Left lung (tissue), 4 donors: ENCODE measurements at regions not wholly inside any gene's neighbourhood (a gene's known extent, or its start where the extent isn't known, plus 50 kb on each side); places are given as distances from the start of the nearest gene placed in this dataset.

Source experiments
- ATAC-seq: fragments of 200-7000 bp; cut with Tn5 transposase; one replicate; pipeline ENCODE4 v1.9.1; 2020; ENCODE audit warnings: moderate library complexity
- DNase-seq, 4 donors: peaks; one replicate each; pipeline ENCODE4 v3.0.0-alpha.2; 2013 to 2020
- H3K27ac ChIP-seq, 2 donors: fragments of 200-600 bp; sonication (generic) in 1 of 2; one replicate each; pipeline versions ENCODE4 v1.5.0 to v1.8.0; 2020 to 2021
- H3K27me3 ChIP-seq, 2 donors: fragments of 200-600 bp; sonication (generic) in 1 of 2; one replicate each; pipeline versions ENCODE4 v1.5.0 to v1.8.0; 2020 to 2021
- H3K36me3 ChIP-seq, 2 donors: fragments of 200-600 bp; sonication (generic) in 1 of 2; one replicate each; pipeline versions ENCODE4 v1.5.0 to v1.8.0; 2020 to 2021
- H3K4me1 ChIP-seq, 2 donors: fragments of 200-600 bp; one replicate each; pipeline ENCODE4 v1.8.0; 2021
- H3K4me3 ChIP-seq, 2 donors: fragments of 200-600 bp; sonication (generic) in 1 of 2; one replicate each; pipeline versions ENCODE4 v1.5.0 to v1.8.0; 2020 to 2021; ENCODE audit warnings: mild to moderate bottlenecking in 1 of 2
- H3K9me3 ChIP-seq, 2 donors: fragments of 200-600 bp; sonication (generic) in 1 of 2; one replicate each; pipeline versions ENCODE4 v1.5.0 to v1.8.0; 2020 to 2021
- CTCF ChIP-seq, 2 donors: fragments of 200-600 bp; sonication (generic) in 1 of 2; IDR thresholded peaks; one replicate each; pipeline versions ENCODE4 v1.5.0 to v1.8.0; 2021; ENCODE audit warnings: antibody characterized with exemption in 2 of 2
- intact Hi-C, 2 donors: fragments of 100-400 bp; cut with DNase I; formaldehyde crosslinking; loops; one replicate each; pipeline versions ENCODE4 v1.11.2 to v1.14.2; 2022
- donor health status: DM: no; HTN: yes; CAD: no.
- donor health status: DM: no; HTN: no; CAD: no.

- H3K27me3 ChIP-seq: no peaks in the 10 kb centered on the region
- H3K4me3 ChIP-seq: no peak overlapping the region
- DNase-seq (no peak), ATAC-seq (no peak)
- no peak for TF ChIP-seq CTCF (IDR thresholded peaks at IDR 0.05)
- no peak overlapping the region for H3K27ac ChIP-seq
- H3K4me1 ChIP-seq: no peaks in the 10 kb centered on the region
- no peaks in the 10 kb centered on the region for H3K9me3 ChIP-seq
- intact Hi-C loops: no loop called here
- no peaks in the 10 kb centered on the region for H3K36me3 ChIP-seq
Observed at GRCh38 chr5:57683036-57683630, 200.5 kb upstream of the ACTBL2 start.

- H3K36me3 ChIP-seq: no peaks in the 10 kb centered on the region
- intact Hi-C loops: no loop called here
- DNase-seq: no peak
- H3K4me3 ChIP-seq: no peak overlapping the region
- H3K27ac ChIP-seq: no peak overlapping the region
- no peaks in the 10 kb centered on the region for H3K9me3 ChIP-seq
- ATAC-seq: no peak
- no peaks in the 10 kb centered on the region for H3K27me3 ChIP-seq
- H3K4me1 ChIP-seq: no peaks in the 10 kb centered on the region
- TF ChIP-seq CTCF (IDR thresholded peaks at IDR 0.05): no peak
Observed at GRCh38 chr5:57681942-57682341, 199.3 kb upstream of the ACTBL2 start.

GRCh38 chr5:57680686-57681085 is 198.1 kb upstream of the ACTBL2 start:
- H3K9me3 ChIP-seq: no peaks in the 10 kb centered on the region
- H3K27me3 ChIP-seq: no peaks in the 10 kb centered on the region
- no peaks in the 10 kb centered on the region for H3K36me3 ChIP-seq
- no peak for ATAC-seq
- no peak for DNase-seq
- intact Hi-C loops: no loop called here
- no peak for TF ChIP-seq CTCF (IDR thresholded peaks at IDR 0.05)
- H3K4me3 ChIP-seq: no peak overlapping the region
- no peaks in the 10 kb centered on the region for H3K4me1 ChIP-seq
- no peak overlapping the region for H3K27ac ChIP-seq

- no peaks in the 10 kb centered on the region for H3K36me3 ChIP-seq
- intact Hi-C loops: no loop called here
- H3K9me3 ChIP-seq: no peaks in the 10 kb centered on the region
- ATAC-seq: no peak
- no peak overlapping the region for H3K27ac ChIP-seq
- no peaks in the 10 kb centered on the region for H3K4me1 ChIP-seq
- TF ChIP-seq CTCF (IDR thresholded peaks at IDR 0.05): no peak
- H3K4me3 ChIP-seq: no peak overlapping the region
- DNase-seq: no peak
- no peaks in the 10 kb centered on the region for H3K27me3 ChIP-seq
Observed at GRCh38 chr5:57677235-57677634, 194.6 kb upstream of the ACTBL2 start.

- intact Hi-C loops: no loop called here
- no peak for DNase-seq
- Histone ChIP-seq H3K27ac (no peak overlapping the region), H3K4me3 (no peak overlapping the region), H3K4me1 (no peaks in the 10 kb centered on the region), H3K36me3 (no peaks in the 10 kb centered on the region), H3K27me3 (no peaks in the 10 kb centered on the region), H3K9me3 (no peaks in the 10 kb centered on the region)
- TF ChIP-seq CTCF (IDR thresholded peaks at IDR 0.05): no peak
- no peak for ATAC-seq
Observed at GRCh38 chr5:57676222-57677098, 193.8 kb upstream of the ACTBL2 start.
